ENCODE measurements at regions not wholly inside any gene's neighbourhood (a gene's known extent, or its start where the extent isn't known, plus 50 kb on each side); places are given as distances from the start of the nearest gene placed in this dataset.

GRCh38 chr12:34229033-34229432 lies 206.7 kb downstream of the ALG10 start (continued):
- TF ChIP-seq REST (tag by site-specific recombination; IDR thresholded peaks at IDR 0.05): peak; percentile 39; the same call in 1 of the 2 replicates
- peak; percentile 54 for TF ChIP-seq ZBTB8A (tag by site-specific recombination; IDR thresholded peaks at IDR 0.05)

- TF ChIP-seq SALL2 (tag by site-specific recombination; IDR thresholded peaks at IDR 0.05; ENCODE audit: borderline replicate concordance): no peak
- no peak for TF ChIP-seq ZNF302 (tag by site-specific recombination; IDR thresholded peaks at IDR 0.05; ENCODE audit: low read depth)
- TF ChIP-seq ZNF398 (tag by site-specific recombination; IDR thresholded peaks at IDR 0.05): no peak
- TF ChIP-seq ZNF610 (tag by site-specific recombination; IDR thresholded peaks at IDR 0.05; ENCODE audit: borderline replicate concordance): no peak
- no peak for TF ChIP-seq ZBTB11 (tag by site-specific recombination; conservative IDR thresholded peaks at IDR 0.05; ENCODE audit: low read depth)
- no peak for TF ChIP-seq ZNF776 (tag by site-specific recombination; IDR thresholded peaks at IDR 0.05; ENCODE audit: borderline replicate concordance)
- TF ChIP-seq ZNF692 (tag by site-specific recombination; IDR thresholded peaks at IDR 0.05): no peak
- ChIA-PET CTCF (interaction anchor here (0.6 kb wide), 1 partner anchor 23 kb away, joined by 4 read pairs; no protein-coding TSS in a partner anchor), POLR2A (no interaction called here)
- H3K36me3 ChIP-seq (ENCODE audit: control insufficient read depth in 2 of 2, insufficient read depth in 1 of 2, low read length in 2 of 2): no peaks in the 10 kb centered on the region
- no peak overlapping the region for H3K4me3 ChIP-seq (ENCODE audit: low read depth, low read length)
- no peak overlapping the region for H3K27ac ChIP-seq (ENCODE audit: extremely low read depth, low read depth, low read length)
- no peaks in the 10 kb centered on the region for H3K4me1 ChIP-seq (ENCODE audit: control insufficient read depth, insufficient read depth, low read length)
- H3K9me3 ChIP-seq (ENCODE audit: control insufficient read depth, insufficient read depth, low read depth, low read length): no peaks in the 10 kb centered on the region
Observed at GRCh38 chr12:34233618-34234017, 211.3 kb downstream of the ALG10 start.

GRCh38 chr12:34236073-34236472 lies 213.8 kb downstream of the ALG10 start:
- ChIA-PET POLR2A (no interaction called here), CTCF (no interaction called here)
- H3K4me1 ChIP-seq (ENCODE audit: control insufficient read depth, insufficient read depth, low read length): no peaks in the 10 kb centered on the region
- no peaks in the 10 kb centered on the region for H3K9me3 ChIP-seq (ENCODE audit: control insufficient read depth, insufficient read depth, low read depth, low read length)
- no peaks in the 10 kb centered on the region for H3K36me3 ChIP-seq (ENCODE audit: control insufficient read depth in 2 of 2, insufficient read depth in 1 of 2, low read length in 2 of 2)
- no peak overlapping the region for H3K27ac ChIP-seq (ENCODE audit: extremely low read depth, low read depth, low read length)
- no peak overlapping the region for H3K4me3 ChIP-seq (ENCODE audit: low read depth, low read length)
- TF ChIP-seq ZNF785 (tag by site-specific recombination; IDR thresholded peaks at IDR 0.05) (peak; percentile 54; the same call in 1 of the 2 replicates), ZNF513 (tag by site-specific recombination; IDR thresholded peaks at IDR 0.05) (peak; percentile 95), ZNF274 (IDR thresholded peaks at IDR 0.05; ENCODE audit: low read length) (no peak), ZNF274 (tag by site-specific recombination; IDR thresholded peaks at IDR 0.05; ENCODE audit: borderline replicate concordance) (0 out of 2 replicates have a peak, but pooled peaks have one; percentile 33), ZNF133 (tag by site-specific recombination; IDR thresholded peaks at IDR 0.05) (no peak), ZNF302 (tag by site-specific recombination; IDR thresholded peaks at IDR 0.05; ENCODE audit: low read depth) (0 out of 2 replicates have a peak, but pooled peaks have one; percentile 33), ZNF2 (tag by site-specific recombination; IDR thresholded peaks at IDR 0.05) (no peak), ZNF544 (tag by site-specific recombination; IDR thresholded peaks at IDR 0.05) (0 out of 2 replicates have a peak, but pooled peaks have one; percentile 47), ZNF114 (tag by site-specific recombination; IDR thresholded peaks at IDR 0.05) (0 out of 2 replicates have a peak, but pooled peaks have one; percentile 60), ZNF157 (tag by site-specific recombination; IDR thresholded peaks at IDR 0.05) (peak; percentile 13; the same call in 1 of the 2 replicates)
